ENCODE measurements at regions not wholly inside any gene's neighbourhood (a gene's known extent, or its start where the extent isn't known, plus 50 kb on each side); places are given as distances from the start of the nearest gene placed in this dataset.
A peak's percentile ranks its signal among the peaks of the same experiment; 100 is the strongest.

GRCh38 chr1:62926681-62927252 lies 142.8 kb downstream of the ATG4C start:
- no peak overlapping the region for H3K27ac ChIP-seq (ENCODE audit: extremely low read depth, low read depth, low read length)
- no peaks in the 10 kb centered on the region for H3K36me3 ChIP-seq (ENCODE audit: control insufficient read depth, insufficient read depth, low read length)
- CTCF ChIA-PET (ENCODE audit: low intra/inter-chr PET ratio) = no interaction called here
- H3K4me3 ChIP-seq = no peak overlapping the region
- no peaks in the 10 kb centered on the region for H4K20me1 ChIP-seq (replicated peaks; ENCODE audit: control insufficient read depth, insufficient read depth, low read length)
- no peaks in the 10 kb centered on the region for H3K79me2 ChIP-seq (ENCODE audit: control insufficient read depth, insufficient read depth, low read length)
- H3K4me2 ChIP-seq (ENCODE audit: insufficient read depth, low read length) = no peak overlapping the region
- in situ Hi-C loops (cut with MboI) = no loop called here
- WGBS (ENCODE audit: insufficient coverage, low coverage, missing lambda C conversion rate) = 0% methylated on average over 4 of the region's 4 CpGs
- no TSS peak for BruUV-seq (replicated peaks)
- TF ChIP-seq, protein P1, sequence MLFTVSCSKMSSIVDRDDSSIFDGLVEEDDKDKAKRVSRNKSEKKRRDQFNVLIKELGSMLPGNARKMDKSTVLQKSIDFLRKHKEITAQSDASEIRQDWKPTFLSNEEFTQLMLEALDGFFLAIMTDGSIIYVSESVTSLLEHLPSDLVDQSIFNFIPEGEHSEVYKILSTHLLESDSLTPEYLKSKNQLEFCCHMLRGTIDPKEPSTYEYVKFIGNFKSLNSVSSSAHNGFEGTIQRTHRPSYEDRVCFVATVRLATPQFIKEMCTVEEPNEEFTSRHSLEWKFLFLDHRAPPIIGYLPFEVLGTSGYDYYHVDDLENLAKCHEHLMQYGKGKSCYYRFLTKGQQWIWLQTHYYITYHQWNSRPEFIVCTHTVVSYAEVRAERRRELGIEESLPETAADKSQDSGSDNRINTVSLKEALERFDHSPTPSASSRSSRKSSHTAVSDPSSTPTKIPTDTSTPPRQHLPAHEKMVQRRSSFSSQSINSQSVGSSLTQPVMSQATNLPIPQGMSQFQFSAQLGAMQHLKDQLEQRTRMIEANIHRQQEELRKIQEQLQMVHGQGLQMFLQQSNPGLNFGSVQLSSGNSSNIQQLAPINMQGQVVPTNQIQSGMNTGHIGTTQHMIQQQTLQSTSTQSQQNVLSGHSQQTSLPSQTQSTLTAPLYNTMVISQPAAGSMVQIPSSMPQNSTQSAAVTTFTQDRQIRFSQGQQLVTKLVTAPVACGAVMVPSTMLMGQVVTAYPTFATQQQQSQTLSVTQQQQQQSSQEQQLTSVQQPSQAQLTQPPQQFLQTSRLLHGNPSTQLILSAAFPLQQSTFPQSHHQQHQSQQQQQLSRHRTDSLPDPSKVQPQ (CRISPR knock-in tag; IDR thresholded peaks at IDR 0.05; ENCODE audit: borderline replicate concordance) = no peak
- TF ChIP-seq, protein P2, sequence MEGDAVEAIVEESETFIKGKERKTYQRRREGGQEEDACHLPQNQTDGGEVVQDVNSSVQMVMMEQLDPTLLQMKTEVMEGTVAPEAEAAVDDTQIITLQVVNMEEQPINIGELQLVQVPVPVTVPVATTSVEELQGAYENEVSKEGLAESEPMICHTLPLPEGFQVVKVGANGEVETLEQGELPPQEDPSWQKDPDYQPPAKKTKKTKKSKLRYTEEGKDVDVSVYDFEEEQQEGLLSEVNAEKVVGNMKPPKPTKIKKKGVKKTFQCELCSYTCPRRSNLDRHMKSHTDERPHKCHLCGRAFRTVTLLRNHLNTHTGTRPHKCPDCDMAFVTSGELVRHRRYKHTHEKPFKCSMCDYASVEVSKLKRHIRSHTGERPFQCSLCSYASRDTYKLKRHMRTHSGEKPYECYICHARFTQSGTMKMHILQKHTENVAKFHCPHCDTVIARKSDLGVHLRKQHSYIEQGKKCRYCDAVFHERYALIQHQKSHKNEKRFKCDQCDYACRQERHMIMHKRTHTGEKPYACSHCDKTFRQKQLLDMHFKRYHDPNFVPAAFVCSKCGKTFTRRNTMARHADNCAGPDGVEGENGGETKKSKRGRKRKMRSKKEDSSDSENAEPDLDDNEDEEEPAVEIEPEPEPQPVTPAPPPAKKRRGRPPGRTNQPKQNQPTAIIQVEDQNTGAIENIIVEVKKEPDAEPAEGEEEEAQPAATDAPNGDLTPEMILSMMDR (IDR thresholded peaks at IDR 0.05 in 2 of 3, conservative IDR thresholded peaks at IDR 0.05 in 1 of 3; ENCODE audit: insufficient read depth in 2 of 3, low read depth in 1 of 3, low read length in 3 of 3) = peak in 1 of 3 experiments; percentile 27; a peak in 2 of 6 replicates
- POLR2A ChIA-PET = interaction anchor here (1.1 kb wide), 1 partner anchor 16 kb away, joined by 3 read pairs; no protein-coding TSS in a partner anchor
- H3K9me1 ChIP-seq (ENCODE audit: control insufficient read depth, insufficient read depth, low read length) = no peaks in the 10 kb centered on the region
- H2AFZ ChIP-seq (ENCODE audit: low read depth, low read length) = no peak overlapping the region
- no peak for DNase-seq (ENCODE audit: extremely low read depth in 1 of 4, low spot score in 3 of 4)
- no peak overlapping the region for H3K9ac ChIP-seq (ENCODE audit: insufficient read depth in 1 of 2, low read depth in 2 of 2, low read length in 2 of 2)
- no peaks in the 10 kb centered on the region for H3K4me1 ChIP-seq (replicated peaks in 1 of 2; ENCODE audit: control insufficient read depth in 2 of 2, insufficient read depth in 2 of 2, low read length in 2 of 2)
- FAIRE-seq = no peak
- intact Hi-C loops (cut with micrococcal nuclease) = no loop called here
- H3K27me3 ChIP-seq (ENCODE audit: control insufficient read depth in 2 of 2, insufficient read depth in 2 of 2, low read length in 2 of 2) = peaks cover 14 to 17% of the 10 kb centered on the region in 2 experiments; a peak in 4 of 5 replicates
- H3K9me3 ChIP-seq (replicated peaks; ENCODE audit: control insufficient read depth, insufficient read depth, low read depth, low read length) = no peaks in the 10 kb centered on the region
- ATAC-seq = no peak

All from K562 (cell line).